ENCODE measurements at regions not wholly inside any gene's neighbourhood (a gene's known extent, or its start where the extent isn't known, plus 50 kb on each side); places are given as distances from the start of the nearest gene placed in this dataset.
"Not testable (repeated sequence)": the region's sequence is repeated elsewhere in the genome, so short reads cannot be mapped to it uniquely, and the experiment has no call there.

DNA sequence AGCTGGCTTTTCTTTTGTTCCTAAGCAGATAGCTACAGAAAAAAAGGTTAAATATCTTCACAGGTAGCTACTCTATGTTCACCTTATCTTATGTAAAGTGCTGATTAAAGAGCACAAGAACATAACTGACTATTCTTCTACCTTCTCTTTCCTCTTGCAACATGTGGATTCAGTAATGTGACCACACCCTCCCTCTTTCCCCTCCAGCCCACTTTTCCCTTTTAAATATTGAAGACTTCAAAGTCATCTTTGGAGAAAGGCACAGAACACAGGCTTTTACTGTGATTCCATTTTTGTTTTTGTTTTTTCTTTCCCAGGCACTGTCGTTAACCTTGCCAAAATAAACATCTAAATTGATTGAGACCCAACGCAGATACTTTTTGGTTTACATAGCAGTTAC is 418.1 kb upstream of the CDH20 start:
- in situ Hi-C loops (cut with HindIII; ENCODE audit: low pct_unique_long_range_greater_than_20kb, low sequenced_read_pairs) (no loop called here), intact Hi-C loops (cut with micrococcal nuclease; ENCODE audit: unreplicated experiment) (no loop called here)
- no peaks in the 10 kb centered on the region for H3K27me3 ChIP-seq (ENCODE audit: control insufficient read depth, insufficient read depth, low read length)
- CTCF ChIA-PET: no interaction called here
- H3K4me3 ChIP-seq (ENCODE audit: low read depth in 2 of 2, low read length in 2 of 2): no peak overlapping the region
- H3K36me3 ChIP-seq (ENCODE audit: control insufficient read depth, insufficient read depth, low read length): no peaks in the 10 kb centered on the region
- no peaks in the 10 kb centered on the region for H3K4me1 ChIP-seq (ENCODE audit: control insufficient read depth, insufficient read depth, low read length)
- TF ChIP-seq, protein P1, sequence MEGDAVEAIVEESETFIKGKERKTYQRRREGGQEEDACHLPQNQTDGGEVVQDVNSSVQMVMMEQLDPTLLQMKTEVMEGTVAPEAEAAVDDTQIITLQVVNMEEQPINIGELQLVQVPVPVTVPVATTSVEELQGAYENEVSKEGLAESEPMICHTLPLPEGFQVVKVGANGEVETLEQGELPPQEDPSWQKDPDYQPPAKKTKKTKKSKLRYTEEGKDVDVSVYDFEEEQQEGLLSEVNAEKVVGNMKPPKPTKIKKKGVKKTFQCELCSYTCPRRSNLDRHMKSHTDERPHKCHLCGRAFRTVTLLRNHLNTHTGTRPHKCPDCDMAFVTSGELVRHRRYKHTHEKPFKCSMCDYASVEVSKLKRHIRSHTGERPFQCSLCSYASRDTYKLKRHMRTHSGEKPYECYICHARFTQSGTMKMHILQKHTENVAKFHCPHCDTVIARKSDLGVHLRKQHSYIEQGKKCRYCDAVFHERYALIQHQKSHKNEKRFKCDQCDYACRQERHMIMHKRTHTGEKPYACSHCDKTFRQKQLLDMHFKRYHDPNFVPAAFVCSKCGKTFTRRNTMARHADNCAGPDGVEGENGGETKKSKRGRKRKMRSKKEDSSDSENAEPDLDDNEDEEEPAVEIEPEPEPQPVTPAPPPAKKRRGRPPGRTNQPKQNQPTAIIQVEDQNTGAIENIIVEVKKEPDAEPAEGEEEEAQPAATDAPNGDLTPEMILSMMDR (IDR thresholded peaks at IDR 0.05): no peak
- TF ChIP-seq SIN3A (IDR thresholded peaks at IDR 0.05; ENCODE audit: borderline replicate concordance, insufficient read depth, low read depth, low read length) (no peak), TCF7L2 (IDR thresholded peaks at IDR 0.05; ENCODE audit: low read depth, low read length) (no peak), POLR2AphosphoS5 (IDR thresholded peaks at IDR 0.05; ENCODE audit: low read depth, low read length) (no peak)
- TF ChIP-seq, protein P2, sequence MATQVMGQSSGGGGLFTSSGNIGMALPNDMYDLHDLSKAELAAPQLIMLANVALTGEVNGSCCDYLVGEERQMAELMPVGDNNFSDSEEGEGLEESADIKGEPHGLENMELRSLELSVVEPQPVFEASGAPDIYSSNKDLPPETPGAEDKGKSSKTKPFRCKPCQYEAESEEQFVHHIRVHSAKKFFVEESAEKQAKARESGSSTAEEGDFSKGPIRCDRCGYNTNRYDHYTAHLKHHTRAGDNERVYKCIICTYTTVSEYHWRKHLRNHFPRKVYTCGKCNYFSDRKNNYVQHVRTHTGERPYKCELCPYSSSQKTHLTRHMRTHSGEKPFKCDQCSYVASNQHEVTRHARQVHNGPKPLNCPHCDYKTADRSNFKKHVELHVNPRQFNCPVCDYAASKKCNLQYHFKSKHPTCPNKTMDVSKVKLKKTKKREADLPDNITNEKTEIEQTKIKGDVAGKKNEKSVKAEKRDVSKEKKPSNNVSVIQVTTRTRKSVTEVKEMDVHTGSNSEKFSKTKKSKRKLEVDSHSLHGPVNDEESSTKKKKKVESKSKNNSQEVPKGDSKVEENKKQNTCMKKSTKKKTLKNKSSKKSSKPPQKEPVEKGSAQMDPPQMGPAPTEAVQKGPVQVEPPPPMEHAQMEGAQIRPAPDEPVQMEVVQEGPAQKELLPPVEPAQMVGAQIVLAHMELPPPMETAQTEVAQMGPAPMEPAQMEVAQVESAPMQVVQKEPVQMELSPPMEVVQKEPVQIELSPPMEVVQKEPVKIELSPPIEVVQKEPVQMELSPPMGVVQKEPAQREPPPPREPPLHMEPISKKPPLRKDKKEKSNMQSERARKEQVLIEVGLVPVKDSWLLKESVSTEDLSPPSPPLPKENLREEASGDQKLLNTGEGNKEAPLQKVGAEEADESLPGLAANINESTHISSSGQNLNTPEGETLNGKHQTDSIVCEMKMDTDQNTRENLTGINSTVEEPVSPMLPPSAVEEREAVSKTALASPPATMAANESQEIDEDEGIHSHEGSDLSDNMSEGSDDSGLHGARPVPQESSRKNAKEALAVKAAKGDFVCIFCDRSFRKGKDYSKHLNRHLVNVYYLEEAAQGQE (IDR thresholded peaks at IDR 0.05; ENCODE audit: insufficient read depth in 1 of 2, low read depth in 2 of 2, low read length in 1 of 2): no peak
- no peaks in the 10 kb centered on the region for H3K9me3 ChIP-seq (ENCODE audit: control insufficient read depth, insufficient read depth, low read depth, low read length)
- ATAC-seq: no peak
- DNase-seq (ENCODE audit: low read depth, low spot score): no peak
- H3K27ac ChIP-seq (ENCODE audit: low read length): no peak overlapping the region
- POLR2A ChIA-PET: no interaction called here
- no TSS peak for BruUV-seq (replicated peaks)

DNA sequence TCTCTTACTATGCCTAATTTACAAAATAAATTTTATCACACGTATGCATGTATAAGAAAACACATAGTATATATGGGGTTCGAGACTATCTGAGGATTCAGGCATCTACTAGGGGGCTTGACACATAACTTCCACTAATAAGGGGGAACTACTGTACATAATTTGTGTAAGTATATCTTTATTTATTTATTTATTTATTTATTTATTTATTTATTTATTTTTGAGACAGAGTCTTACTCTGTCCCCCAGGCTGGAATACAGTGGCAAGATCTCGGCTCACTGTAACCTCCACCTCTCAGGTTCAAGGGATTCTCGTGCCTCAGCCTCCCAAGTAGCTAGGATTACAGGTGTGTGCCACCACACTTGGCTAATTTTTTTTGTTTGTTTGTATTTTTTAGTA is 414.4 kb upstream of the CDH20 start:
- ATAC-seq; CTCF ChIA-PET; intact Hi-C loops (cut with micrococcal nuclease; ENCODE audit: unreplicated experiment): not testable (repeated sequence)

DNA sequence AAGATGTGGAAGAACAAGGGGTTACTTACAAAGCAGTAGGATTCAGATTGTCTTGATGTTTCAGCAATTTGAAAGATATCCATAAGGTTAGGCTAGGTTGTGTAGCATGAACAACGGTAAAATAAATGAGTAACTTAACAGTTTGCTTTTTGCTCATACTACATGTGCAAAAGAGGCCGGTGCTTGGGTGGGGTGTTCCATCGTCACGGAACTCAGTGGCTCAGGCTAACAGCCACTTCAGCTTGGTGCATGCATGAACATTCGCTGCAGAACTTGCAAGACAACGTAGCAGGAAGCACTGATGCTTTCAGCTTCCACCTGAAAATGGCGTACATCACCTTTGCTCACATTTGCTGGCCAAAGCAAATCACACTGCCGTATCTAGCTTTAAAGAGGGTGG is 407.3 kb upstream of the CDH20 start:
- POLR2A ChIA-PET: no interaction called here
- H3K4me3 ChIP-seq (ENCODE audit: low read depth in 2 of 2, low read length in 2 of 2): no peak overlapping the region

More for the DNA sequence above, 414.4 kb upstream of the CDH20 start:
- H3K9me3 ChIP-seq (ENCODE audit: control insufficient read depth, insufficient read depth, low read depth, low read length); H3K36me3 ChIP-seq (ENCODE audit: control insufficient read depth, insufficient read depth, low read length); BruUV-seq (replicated peaks); H3K4me3 ChIP-seq (ENCODE audit: low read depth in 2 of 2, low read length in 2 of 2); H3K4me1 ChIP-seq (ENCODE audit: control insufficient read depth, insufficient read depth, low read length); H3K27ac ChIP-seq (ENCODE audit: low read length); in situ Hi-C loops (cut with HindIII; ENCODE audit: low pct_unique_long_range_greater_than_20kb, low sequenced_read_pairs); POLR2A ChIA-PET; DNase-seq (ENCODE audit: low read depth, low spot score); H3K27me3 ChIP-seq (ENCODE audit: control insufficient read depth, insufficient read depth, low read length): not testable (repeated sequence)

More for the DNA sequence above, 407.3 kb upstream of the CDH20 start:
- in situ Hi-C loops (cut with HindIII; ENCODE audit: low pct_unique_long_range_greater_than_20kb, low sequenced_read_pairs) (no loop called here), intact Hi-C loops (cut with micrococcal nuclease; ENCODE audit: unreplicated experiment) (no loop called here)
- CTCF ChIA-PET: no interaction called here
- H3K27me3 ChIP-seq (ENCODE audit: control insufficient read depth, insufficient read depth, low read length): no peaks in the 10 kb centered on the region
- BruUV-seq (replicated peaks): no TSS peak
- H3K4me1 ChIP-seq (ENCODE audit: control insufficient read depth, insufficient read depth, low read length): no peaks in the 10 kb centered on the region
- no peak overlapping the region for H3K27ac ChIP-seq (ENCODE audit: low read length)
- TF ChIP-seq, protein P1 (IDR thresholded peaks at IDR 0.05): no peak
- no peak for TF ChIP-seq POLR2AphosphoS5 (IDR thresholded peaks at IDR 0.05; ENCODE audit: low read depth, low read length)
- no peaks in the 10 kb centered on the region for H3K9me3 ChIP-seq (ENCODE audit: control insufficient read depth, insufficient read depth, low read depth, low read length)
- DNase-seq (ENCODE audit: low read depth, low spot score) (no peak), ATAC-seq (no peak)
- no peaks in the 10 kb centered on the region for H3K36me3 ChIP-seq (ENCODE audit: control insufficient read depth, insufficient read depth, low read length)
